Loucy (cell line): ENCODE measurements at regions not wholly inside any gene's neighbourhood (a gene's known extent, or its start where the extent isn't known, plus 50 kb on each side); places are given as distances from the start of the nearest gene placed in this dataset.

ENCODE experiments used
- H2AFZ ChIP-seq: fragments of 200-600 bp; sonication (generic); 2 replicates; pipeline ENCODE4 v1.6.0; 2016; ENCODE audit warnings: antibody characterized with exemption, mild to moderate bottlenecking, low read length, moderate library complexity
- H3F3A ChIP-seq: fragments of 200-600 bp; 2 replicates; pipeline ENCODE4 v1.6.0; 2016; ENCODE audit warnings: antibody characterized with exemption, low read depth, mild to moderate bottlenecking
- H3K27me3 ChIP-seq: fragments of 200-600 bp; sonication (generic); 2 replicates; pipeline ENCODE4 v1.6.1; 2014; ENCODE audit warnings: low read length, mild to moderate bottlenecking; ENCODE audit not compliant: insufficient read depth, poor library complexity, severe bottlenecking
- H3K36me3 ChIP-seq: fragments of 200-600 bp; sonication (generic); 2 replicates; pipeline ENCODE4 v1.6.1; 2016; ENCODE audit warnings: low read length; ENCODE audit not compliant: insufficient read depth
- H3K4me1 ChIP-seq: fragments of 200-600 bp; sonication (generic); 2 replicates; pipeline ENCODE4 v1.5.1; 2014; ENCODE audit warnings: low read length, mild to moderate bottlenecking; ENCODE audit not compliant: insufficient read depth, poor library complexity, severe bottlenecking
- H3K4me2 ChIP-seq: fragments of 200-600 bp; sonication (generic); 2 replicates; pipeline ENCODE4 v1.6.0; 2014; ENCODE audit warnings: antibody characterized with exemption, low read length, low read depth, mild to moderate bottlenecking; ENCODE audit not compliant: poor library complexity, severe bottlenecking
- H3K4me3 ChIP-seq: fragments of 200-600 bp; sonication (generic); 2 replicates; pipeline ENCODE4 v1.5.1; 2014; ENCODE audit warnings: low read length, mild to moderate bottlenecking, mixed read lengths; ENCODE audit not compliant: poor library complexity, severe bottlenecking
- H3K79me2 ChIP-seq: fragments of 200-600 bp; sonication (generic); 2 replicates; pipeline ENCODE4 v1.6.1; 2014; ENCODE audit warnings: low read length; ENCODE audit not compliant: insufficient read depth
- H3K9ac ChIP-seq: fragments of 200-600 bp; sonication (generic); 2 replicates; pipeline ENCODE4 v1.6.0; 2014; ENCODE audit warnings: mild to moderate bottlenecking, low read depth, low read length, moderate library complexity; ENCODE audit not compliant: poor library complexity, severe bottlenecking
- H3K9me2 ChIP-seq: fragments of 200-600 bp; sonication (generic); replicated peaks from 2 replicates; pipeline ENCODE4 v1.6.1; 2016; ENCODE audit warnings: low read depth, low read length, mixed read lengths
- H3K9me3 ChIP-seq: fragments of 200-600 bp; sonication (generic); 2 replicates; pipeline ENCODE4 v1.6.1; 2014; ENCODE audit warnings: mild to moderate bottlenecking, antibody characterized with exemption, low read length, low read depth; ENCODE audit not compliant: insufficient read depth
- H4K20me1 ChIP-seq: fragments of 200-600 bp; sonication (generic); 2 replicates; pipeline ENCODE4 v1.6.0; 2014; ENCODE audit warnings: antibody characterized with exemption, low read length, mild to moderate bottlenecking; ENCODE audit not compliant: insufficient read depth, poor library complexity, severe bottlenecking
- EZH2phosphoT487 ChIP-seq: fragments of 200-600 bp; IDR thresholded peaks from 2 replicates; pipeline ENCODE4 v1.6.1; 2018; ENCODE audit warnings: antibody characterized with exemption, mild to moderate bottlenecking, moderate library complexity, borderline replicate concordance
- TF ChIP-seq, protein P1 (sequence below): fragments of 200-600 bp; sonication (generic); conservative IDR thresholded peaks from 2 replicates; pipeline ENCODE4 v1.5.1; 2014; ENCODE audit warnings: mild to moderate bottlenecking, antibody characterized with exemption, low read length

- no peaks in the 10 kb centered on the region for H3K36me3 ChIP-seq
- no peaks in the 10 kb centered on the region for H3K27me3 ChIP-seq
- no peak for TF ChIP-seq EZH2phosphoT487
- TF ChIP-seq, protein P1, sequence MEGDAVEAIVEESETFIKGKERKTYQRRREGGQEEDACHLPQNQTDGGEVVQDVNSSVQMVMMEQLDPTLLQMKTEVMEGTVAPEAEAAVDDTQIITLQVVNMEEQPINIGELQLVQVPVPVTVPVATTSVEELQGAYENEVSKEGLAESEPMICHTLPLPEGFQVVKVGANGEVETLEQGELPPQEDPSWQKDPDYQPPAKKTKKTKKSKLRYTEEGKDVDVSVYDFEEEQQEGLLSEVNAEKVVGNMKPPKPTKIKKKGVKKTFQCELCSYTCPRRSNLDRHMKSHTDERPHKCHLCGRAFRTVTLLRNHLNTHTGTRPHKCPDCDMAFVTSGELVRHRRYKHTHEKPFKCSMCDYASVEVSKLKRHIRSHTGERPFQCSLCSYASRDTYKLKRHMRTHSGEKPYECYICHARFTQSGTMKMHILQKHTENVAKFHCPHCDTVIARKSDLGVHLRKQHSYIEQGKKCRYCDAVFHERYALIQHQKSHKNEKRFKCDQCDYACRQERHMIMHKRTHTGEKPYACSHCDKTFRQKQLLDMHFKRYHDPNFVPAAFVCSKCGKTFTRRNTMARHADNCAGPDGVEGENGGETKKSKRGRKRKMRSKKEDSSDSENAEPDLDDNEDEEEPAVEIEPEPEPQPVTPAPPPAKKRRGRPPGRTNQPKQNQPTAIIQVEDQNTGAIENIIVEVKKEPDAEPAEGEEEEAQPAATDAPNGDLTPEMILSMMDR: no peak
- no peaks in the 10 kb centered on the region for H4K20me1 ChIP-seq
- no peak overlapping the region for H2AFZ ChIP-seq
- no peaks in the 10 kb centered on the region for H3F3A ChIP-seq
- no peaks in the 10 kb centered on the region for H3K9me2 ChIP-seq
- H3K9ac ChIP-seq: no peak overlapping the region
- H3K9me3 ChIP-seq: no peaks in the 10 kb centered on the region
- H3K4me3 ChIP-seq: no peak overlapping the region
- no peaks in the 10 kb centered on the region for H3K4me1 ChIP-seq
- H3K79me2 ChIP-seq: no peaks in the 10 kb centered on the region
- no peak overlapping the region for H3K4me2 ChIP-seq
These were observed 1076.1 kb upstream of the ADGRB3 start for GRCh38 chr6:67558985-67559384.

GRCh38 chr6:67544851-67545452, 1090.1 kb upstream of the ADGRB3 start:
- Histone ChIP-seq H3K27me3 (no peaks in the 10 kb centered on the region), H3K4me3 (no peak overlapping the region), H4K20me1 (no peaks in the 10 kb centered on the region), H3F3A (no peaks in the 10 kb centered on the region), H3K9ac (no peak overlapping the region), H3K79me2 (no peaks in the 10 kb centered on the region), H3K4me1 (no peaks in the 10 kb centered on the region), H2AFZ (no peak overlapping the region), H3K4me2 (no peak overlapping the region), H3K9me3 (0 out of 2 replicates have a peak, but pooled peaks cover 7% of the 10 kb centered on the region), H3K9me2 (no peaks in the 10 kb centered on the region), H3K36me3 (no peaks in the 10 kb centered on the region)
- TF ChIP-seq, protein P1: no peak
- no peak for TF ChIP-seq EZH2phosphoT487

DNA sequence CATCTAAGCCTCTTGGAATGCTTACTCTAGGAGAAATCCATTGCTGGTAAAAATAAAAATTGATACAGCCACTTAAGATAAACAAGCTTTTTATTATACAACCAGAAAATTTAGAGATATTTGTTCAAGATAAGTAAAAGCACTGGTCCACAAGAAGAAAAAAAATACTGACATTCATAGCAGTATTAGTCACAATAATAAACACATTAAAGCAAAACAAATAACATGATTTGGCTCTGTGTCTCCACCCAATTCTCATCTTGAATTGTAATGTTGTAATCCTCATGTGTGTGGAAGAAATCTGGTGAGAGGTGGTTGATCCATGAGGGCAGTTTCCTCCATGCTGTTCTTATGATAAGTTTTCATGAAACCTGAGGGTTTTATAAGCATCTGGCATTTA, 1093.5 kb upstream of the ADGRB3 start:
- no peaks in the 10 kb centered on the region for H3K9me2 ChIP-seq
- H3K79me2 ChIP-seq: no peaks in the 10 kb centered on the region
- H2AFZ ChIP-seq: no peak overlapping the region
- H3K36me3 ChIP-seq: no peaks in the 10 kb centered on the region
- H3K9ac ChIP-seq: no peak overlapping the region
- H4K20me1 ChIP-seq: no peaks in the 10 kb centered on the region
- H3K4me3 ChIP-seq: no peak overlapping the region
- H3K4me1 ChIP-seq: no peaks in the 10 kb centered on the region
- H3K27me3 ChIP-seq: no peaks in the 10 kb centered on the region
- no peak overlapping the region for H3K4me2 ChIP-seq
- peaks cover 7% of the 10 kb centered on the region; the same call in 1 of the 2 replicates for H3K9me3 ChIP-seq
- H3F3A ChIP-seq: no peaks in the 10 kb centered on the region
- TF ChIP-seq, protein P1: no peak
- TF ChIP-seq EZH2phosphoT487: no peak
